NCI-H446 treated with DMSO at 0.1 percent for 48 hours (cell line): ENCODE measurements at regions not wholly inside any gene's neighbourhood (a gene's known extent, or its start where the extent isn't known, plus 50 kb on each side); places are given as distances from the start of the nearest gene placed in this dataset.

ENCODE experiments used
- DNase-seq: peaks from one replicate; lab custom pipeline; 2025; lab: John Stamatoyannopoulos, UW

DNA sequence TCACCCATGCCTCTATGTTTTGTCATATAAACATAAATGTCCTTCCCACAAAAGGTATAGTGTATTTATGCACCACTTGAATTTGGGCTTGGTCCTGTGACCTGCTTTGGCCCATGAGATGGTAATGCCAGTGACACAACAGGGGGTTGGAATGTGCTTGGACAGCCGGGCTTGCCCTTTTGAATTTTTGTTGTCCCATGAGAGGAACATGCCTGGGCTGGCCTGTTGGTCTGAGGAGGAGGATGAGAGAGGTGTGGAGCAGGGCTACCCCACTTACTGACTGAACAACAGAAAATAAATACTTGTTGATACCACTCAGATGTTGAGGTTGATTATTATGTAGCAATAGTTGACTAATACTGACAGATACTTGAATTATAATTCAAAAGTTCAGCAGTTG, 63.2 kb upstream of the TCF4 start:
- no peak for DNase-seq

DNA sequence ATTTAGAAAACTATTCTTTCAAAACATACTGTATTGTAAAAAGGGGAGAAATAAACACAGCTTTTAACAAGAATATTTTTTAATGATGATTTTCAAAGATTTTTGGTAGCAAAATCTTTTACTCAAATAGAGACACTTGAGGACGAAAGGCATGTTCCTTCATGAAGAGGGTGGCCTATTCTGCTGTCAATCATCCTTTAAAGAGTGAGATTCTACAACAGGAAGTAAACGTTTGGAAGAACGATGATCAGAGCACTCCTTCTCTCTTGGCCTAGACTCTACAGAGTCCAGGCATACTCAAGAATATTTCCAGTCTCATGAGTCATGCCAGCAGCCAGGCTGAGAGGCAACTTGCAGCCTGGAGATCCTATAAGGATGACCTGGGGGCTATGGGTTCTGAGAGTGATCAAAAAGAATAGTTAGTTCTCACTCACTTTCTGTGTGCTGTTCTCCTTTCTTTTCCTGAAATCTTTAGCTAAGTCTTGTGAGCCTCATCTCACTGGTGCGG, 62.4 kb upstream of the TCF4 start:
- DNase-seq = no peak

DNA sequence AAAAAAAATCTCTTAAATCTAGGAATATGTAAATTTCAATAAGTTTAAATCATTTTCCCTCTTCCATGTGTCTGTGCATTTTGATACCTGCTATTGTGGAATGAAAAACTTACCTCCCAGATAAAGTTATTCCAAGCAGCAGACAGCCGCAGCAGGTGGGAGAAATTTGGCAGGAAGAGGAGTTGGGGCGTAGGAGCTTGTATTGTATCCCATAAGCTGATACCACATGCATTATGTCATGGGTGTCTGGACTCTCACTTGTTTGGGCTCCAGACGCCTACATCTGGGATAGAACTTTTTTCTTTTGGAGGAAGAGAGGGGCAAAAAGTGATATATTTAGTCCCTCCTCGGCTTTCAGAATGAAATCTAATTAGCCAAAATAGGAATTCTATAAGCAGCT, 59.3 kb upstream of the TCF4 start:
- no peak for DNase-seq

DNA sequence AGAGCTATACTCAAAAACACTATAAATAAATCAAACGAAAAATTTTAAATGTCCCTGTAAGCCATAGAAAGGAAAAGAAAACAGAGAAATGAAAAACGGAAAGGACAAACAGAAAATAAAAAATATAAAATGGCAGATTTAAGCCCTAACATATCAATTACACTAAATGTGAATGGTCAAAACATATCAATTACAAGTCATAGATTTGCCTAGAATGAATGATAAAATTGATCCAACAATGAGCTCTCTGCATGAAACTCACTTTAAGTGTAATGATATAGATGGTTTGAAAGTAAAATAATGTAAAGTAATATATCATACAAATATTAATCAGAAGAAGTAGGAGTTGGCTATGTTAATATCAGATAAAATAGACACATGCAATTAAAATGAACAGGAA, 54.2 kb upstream of the TCF4 start:
- DNase-seq = no peak

DNA sequence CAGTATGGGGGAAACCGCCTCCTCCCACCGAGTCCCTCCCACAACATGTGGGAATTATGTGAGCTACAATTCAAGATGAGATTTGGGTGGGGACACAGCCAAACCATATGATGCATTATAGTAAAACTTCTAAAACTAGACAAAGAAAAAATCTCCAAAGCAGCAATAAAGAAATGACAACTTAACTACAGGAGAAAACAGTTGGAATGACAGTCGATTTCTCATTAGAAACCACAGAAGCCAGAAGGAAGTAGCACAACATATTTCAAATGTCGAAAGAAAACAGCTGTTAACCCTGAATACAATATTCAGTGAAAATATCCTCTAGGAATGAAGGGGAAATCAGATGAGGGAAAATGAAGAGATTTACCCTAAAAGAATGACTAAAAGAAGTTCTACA, 53.5 kb upstream of the TCF4 start:
- no peak for DNase-seq
